Skeletal muscle cell (primary cell): ENCODE measurements at regions not wholly inside any gene's neighbourhood (a gene's known extent, or its start where the extent isn't known, plus 50 kb on each side); places are given as distances from the start of the nearest gene placed in this dataset.

ENCODE experiments used
- DNase-seq: peaks from one replicate; pipeline ENCODE4 v3.0.0-alpha.2; 2010; ENCODE audit warnings: low read depth
- H3K4me3 ChIP-seq: 2 replicates; pipeline ENCODE4 v1.5.1; 2011; ENCODE audit warnings: low read depth, mild to moderate bottlenecking, control low read depth, low read length, moderate library complexity

DNA sequence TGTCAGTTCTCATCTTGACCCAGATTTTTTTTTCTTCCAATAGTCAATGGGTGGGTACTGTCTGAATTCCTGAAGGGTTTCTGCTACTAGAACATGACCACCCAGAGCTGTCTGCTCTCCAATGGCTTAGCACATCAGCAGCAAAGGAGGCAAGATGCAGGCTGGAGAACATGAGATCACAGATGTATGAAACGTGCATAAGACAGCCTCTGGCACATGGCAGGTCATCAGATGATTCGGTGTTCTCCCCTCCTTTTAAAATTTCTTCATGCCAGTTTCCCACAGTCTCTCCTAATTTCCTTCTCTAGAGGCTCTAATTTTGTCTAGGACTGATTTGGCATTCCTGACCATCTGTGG lies 359.3 kb upstream of the TNP1 start:
- no peak overlapping the region for H3K4me3 ChIP-seq
- DNase-seq, result no peak

DNA sequence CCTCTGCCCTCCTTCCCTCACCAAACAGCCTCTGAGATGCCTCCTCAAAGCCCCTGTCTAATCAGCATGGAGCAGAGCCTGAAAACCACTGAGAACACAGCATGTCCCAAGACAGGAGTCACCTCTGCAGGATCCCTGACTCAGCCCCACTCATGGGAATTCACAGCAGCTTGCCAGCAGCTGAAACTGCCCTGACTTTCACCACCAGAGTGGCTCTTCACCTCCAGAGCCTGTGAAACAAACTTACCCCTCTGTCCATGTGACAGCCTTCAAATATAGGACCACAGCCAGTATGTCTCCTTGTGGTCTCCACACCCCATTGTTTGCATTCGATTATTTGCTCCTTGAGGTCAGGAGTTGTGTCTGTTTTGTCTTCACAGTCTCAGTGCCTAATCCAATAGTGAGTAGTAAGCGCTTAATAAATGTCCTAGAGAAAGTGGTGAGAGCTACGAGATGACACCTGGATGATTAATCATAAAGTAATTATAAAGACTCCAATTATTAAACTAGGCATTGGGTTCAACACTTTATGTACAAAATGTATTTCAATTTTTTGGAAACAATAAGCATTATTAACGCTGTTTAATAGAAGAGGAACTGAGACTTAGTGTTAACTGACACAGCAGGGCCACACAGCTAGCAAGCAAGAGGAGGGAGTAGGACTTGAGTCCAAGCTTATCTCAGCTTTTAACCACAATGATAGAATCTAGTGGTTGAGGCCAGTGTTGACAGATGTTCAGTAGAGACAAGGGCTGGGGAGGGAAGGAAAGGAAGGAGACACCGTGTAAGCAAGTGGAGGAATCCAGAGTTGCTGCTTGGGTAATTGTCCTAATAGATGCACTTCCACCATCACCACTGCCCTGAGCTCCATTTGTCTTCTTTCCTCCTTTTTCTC lies 358.7 kb upstream of the TNP1 start:
- no peak overlapping the region for H3K4me3 ChIP-seq

DNA sequence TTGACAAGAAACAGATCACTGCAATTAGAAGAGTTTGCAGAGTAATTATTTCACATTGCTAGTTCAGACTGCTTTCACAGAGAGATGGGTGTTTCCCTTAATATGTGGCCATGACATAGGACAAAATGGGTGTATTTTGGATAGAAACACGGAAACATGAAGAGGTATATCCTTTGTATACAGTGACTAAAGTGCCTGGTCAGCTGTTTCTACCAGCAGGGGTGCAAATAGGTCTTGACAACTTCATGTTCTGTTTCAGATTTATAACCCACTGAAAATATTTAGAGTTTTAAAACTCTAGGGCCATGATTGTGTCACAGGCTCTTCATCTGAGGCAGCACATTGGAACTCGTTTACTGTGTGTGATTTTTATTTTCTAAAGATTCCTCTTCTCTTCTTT lies 357.1 kb upstream of the TNP1 start:
- H3K4me3 ChIP-seq, result no peak overlapping the region
- DNase-seq, result no peak

More for the DNA sequence above, 358.7 kb upstream of the TNP1 start:
- DNase-seq, result no peak

DNA sequence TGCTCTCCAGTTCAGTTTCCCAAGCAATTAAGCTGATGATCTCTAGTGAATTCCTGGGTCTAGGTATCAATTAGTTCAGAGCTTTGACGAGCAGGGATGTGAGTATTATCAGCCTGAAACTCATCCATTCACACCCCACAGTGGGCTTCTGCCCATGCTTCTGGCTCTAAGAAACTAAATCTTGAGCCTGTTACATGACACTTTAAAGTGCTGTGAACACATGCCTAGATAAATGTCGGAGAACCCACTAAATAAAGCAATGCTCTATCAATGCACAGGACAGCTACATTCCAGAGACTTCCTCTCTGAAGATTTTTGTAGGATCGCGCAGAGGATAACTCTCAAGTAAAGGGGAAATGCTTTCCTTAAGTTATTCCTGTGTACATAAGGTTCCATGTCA lies 356.5 kb upstream of the TNP1 start:
- no peak overlapping the region for H3K4me3 ChIP-seq
- no peak for DNase-seq

DNA sequence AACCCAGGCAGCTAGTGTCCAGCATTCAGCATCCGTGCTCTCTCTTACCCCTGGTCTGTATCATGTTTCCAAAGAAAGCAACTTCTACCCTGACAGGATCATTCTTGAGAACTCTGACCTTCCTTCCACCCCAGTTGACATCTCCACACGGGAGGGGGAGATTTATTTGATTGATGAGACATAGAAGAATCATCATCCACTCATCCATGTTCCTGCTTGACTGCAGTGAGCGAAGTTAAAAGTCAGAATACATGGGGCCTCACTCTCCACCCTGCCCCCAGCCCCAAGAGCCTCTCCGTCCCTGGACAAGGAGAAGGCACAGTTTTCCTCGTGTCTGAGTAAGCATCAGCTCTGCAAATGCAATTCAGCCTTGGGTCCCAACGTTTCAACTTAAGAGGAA lies 356.0 kb upstream of the TNP1 start:
- no peak overlapping the region for H3K4me3 ChIP-seq
- DNase-seq, result no peak

DNA sequence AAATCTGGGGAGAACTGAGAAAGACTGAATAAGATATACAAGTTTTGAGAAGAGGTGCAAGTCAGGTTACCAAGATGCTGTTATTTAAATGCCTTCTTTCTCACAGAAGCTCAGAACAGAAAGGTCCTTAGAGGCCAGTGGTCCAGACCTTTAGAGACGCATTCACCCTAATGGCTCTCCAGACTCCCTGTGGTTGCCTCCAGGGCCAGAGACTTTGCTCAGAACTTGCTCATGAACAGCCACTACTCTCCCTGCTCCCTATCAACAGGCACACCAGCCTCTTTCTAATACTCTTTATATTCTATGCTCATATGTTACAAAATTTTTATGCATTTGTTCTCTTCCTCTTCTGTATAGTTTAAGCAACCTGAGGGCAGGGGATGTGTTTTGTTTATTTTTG lies 349.0 kb upstream of the TNP1 start:
- H3K4me3 ChIP-seq, result no peak overlapping the region
- no peak for DNase-seq

DNA sequence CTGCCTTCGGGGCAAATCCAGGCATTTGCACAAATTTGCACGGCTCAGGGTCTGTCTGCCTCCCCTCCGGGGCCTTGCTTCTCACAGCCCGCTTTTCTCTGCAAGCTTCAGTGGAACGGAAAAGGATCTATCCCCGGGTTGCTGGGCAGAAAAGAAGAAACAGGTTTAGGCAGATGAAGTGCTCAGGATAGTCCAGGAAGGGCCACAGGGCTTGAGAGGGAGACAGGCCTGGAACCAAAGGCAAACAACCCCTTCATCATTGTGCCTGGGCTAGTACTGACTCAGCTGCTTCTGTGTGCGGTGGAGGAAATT lies 347.8 kb upstream of the TNP1 start:
- H3K4me3 ChIP-seq, result no peak overlapping the region
- no peak for DNase-seq

DNA sequence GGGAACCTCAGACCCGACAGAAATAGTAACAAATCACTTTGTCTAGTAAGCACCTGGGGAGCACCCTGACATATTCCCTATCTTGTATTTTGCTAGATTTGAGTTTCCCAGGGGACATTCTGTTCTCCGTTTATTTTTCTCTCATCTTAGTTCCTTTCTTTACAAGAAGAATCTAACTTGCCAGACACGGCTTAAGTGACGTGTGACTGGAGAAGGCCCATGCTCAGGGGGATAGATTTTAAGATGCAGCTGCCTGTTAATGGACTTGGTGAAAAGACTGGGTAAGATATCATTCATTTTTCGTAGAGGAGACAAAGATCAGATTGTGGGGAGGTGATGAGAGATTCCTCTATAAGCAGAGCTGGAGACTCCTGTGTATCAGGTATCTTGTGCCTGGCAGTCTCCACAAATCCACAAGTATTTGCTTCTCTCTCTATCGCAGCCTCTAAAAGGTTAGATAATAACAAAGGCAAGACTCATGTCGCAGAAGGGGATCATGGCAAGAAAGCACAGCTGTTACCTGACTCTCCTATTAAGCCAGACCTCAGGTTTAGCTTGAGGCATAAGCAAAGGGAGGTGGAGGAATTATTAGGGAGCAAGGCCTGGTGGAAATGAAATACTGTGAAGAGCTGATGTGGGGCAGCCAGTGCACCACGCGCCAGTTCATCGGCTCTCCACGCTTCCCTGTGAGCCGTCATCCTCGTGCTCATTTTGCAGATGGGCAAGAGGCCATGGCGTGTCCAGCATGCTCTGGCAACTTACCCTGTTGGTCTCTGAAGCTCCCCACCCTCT lies 347.2 kb upstream of the TNP1 start:
- DNase-seq, result no peak
- H3K4me3 ChIP-seq, result no peak overlapping the region

DNA sequence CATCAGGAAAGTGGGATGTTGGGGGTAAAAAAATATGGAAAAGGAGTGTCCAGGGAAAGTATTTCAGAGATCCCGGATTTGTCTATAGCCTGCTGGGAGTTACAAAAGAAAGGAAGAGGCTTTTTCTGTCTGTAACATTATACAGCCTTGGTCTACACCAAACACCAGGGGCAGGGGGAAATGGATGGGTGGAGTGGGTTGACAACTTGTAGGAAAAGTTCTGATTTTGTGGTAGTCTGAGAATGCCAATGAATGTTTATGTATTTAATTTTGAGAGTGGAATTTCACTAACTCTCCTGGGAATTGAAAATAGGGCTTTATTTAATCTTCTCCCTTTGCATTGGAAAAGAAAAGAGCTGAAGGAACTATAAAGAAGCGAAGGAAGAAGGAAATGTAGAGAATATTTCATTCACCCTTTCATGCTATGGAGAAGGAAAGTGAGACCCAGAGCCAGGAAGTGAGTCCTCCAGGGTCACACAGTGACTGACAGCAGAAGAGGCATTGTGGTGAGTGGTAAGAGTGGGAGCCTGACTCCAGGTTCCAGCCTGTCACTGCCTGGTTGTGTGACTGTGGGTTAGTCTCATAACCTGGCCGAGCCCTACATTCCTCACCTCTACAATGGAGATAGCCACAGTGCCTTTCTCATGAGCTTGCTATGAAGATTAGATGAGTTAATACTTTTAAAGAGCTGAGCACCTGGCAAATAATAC lies 346.3 kb upstream of the TNP1 start:
- H3K4me3 ChIP-seq, result no peak overlapping the region
- no peak for DNase-seq

DNA sequence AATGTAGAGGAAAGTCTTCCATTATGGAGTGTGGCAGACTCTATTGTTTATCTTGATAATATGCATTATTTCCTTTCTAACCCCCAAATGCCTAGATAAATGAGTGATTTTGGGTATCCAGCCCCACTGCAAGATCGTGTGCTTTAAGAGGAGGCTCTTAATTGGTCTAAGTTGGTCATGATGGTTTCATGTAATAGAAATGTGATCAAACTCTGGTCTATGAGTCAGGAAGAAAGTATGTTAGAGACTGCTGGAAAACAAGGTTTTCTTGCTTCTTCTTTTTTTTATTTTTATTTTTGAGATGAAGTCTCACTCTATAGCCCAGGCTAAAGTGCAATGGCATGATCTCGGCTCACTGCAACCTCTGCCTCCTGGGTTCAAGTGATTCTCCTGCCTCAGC lies 344.5 kb upstream of the TNP1 start:
- no peak overlapping the region for H3K4me3 ChIP-seq
- DNase-seq, result no peak

DNA sequence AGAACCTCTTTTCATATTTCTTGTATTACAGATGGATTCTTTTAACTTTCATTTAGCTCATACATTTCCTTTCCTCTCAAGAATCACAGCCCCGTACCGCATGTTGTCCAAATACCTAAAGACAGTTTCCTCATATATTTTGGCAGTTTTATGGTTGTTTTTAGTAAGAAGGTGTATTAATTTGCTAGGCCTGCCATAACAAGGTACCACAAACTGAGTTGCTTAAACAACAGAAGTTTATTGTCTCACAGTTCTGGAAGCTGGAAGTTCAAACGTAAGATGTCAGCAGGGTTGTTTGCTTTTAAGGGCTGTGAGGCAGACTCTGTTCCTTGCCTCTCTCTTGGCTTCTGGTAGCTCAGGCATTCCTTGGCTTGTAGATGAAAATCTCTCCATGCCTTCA lies 343.2 kb upstream of the TNP1 start:
- DNase-seq, result no peak
- H3K4me3 ChIP-seq, result no peak overlapping the region

DNA sequence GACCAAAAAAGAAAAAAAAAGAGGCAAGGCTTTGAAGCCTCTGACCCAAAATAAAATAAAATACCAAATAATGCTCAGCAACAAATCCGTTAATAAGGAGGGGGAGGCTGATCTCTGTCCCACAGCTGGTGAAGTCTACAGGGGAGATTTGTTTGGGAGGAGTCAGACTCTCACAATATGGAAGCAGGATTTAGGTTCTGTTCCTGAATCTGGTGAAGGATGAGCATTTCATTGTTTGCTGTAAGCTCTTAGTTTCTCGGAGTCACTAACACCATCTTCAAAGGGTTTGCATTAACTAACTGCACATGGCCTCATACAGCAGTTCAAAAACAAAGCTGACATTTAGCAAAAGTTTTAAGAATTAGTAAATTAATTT lies 339.4 kb upstream of the TNP1 start:
- no peak overlapping the region for H3K4me3 ChIP-seq
- no peak for DNase-seq

DNA sequence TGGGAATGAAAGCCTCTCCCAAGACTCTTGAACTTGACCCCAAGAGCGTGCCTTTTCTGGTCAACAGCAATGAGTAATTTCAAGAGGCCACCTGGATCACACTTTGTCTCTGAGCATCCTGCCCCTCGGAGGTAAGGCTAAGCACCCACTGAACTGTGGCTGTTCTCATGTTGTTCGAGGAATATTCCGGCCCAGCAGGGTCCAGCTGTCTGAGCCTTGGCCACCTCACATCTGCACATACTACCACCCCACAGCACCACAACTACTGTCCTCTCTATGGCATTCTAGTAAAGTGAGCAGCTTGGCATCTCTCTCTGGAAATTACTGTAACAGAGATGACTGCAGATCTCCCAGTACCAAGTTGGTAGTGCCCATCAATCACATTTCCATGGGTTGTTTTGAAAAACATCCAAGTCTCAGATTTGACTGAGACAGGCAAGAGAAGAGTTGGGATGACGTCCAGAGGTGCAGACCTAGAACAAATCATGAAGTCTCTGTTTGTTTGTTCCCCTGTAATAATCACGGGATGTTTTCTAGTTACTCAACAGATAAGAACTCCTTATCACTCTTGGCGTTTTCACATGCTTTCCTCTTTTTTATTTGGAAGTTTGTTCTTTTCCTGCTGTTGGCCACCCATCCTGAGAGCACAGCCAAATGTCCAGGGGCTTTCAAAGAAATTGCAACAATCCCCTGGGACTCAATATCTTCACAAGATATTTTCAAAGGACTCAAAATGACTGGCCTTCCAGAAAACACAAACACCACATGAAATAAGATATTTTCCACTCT lies 336.0 kb upstream of the TNP1 start:
- no peak overlapping the region for H3K4me3 ChIP-seq
- DNase-seq, result no peak

DNA sequence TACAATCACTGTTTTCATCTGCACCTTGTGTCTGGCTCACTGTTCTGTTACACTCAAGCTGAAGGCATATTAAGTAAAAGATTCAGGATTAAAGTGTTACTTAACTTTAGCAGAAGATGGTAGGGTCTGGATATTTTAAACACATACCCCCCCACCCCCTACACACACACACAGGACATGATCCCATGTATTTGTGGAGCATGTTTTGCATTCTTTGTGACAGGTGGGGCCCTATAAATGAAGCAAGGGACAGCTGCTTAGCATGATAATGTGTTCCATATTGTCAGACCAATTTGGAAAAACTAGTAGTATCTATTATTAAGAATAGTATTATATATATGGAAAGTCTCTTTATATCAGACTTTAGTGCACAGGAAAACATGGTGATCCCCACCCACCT lies 335.2 kb upstream of the TNP1 start:
- H3K4me3 ChIP-seq, result no peak overlapping the region
- DNase-seq, result no peak

DNA sequence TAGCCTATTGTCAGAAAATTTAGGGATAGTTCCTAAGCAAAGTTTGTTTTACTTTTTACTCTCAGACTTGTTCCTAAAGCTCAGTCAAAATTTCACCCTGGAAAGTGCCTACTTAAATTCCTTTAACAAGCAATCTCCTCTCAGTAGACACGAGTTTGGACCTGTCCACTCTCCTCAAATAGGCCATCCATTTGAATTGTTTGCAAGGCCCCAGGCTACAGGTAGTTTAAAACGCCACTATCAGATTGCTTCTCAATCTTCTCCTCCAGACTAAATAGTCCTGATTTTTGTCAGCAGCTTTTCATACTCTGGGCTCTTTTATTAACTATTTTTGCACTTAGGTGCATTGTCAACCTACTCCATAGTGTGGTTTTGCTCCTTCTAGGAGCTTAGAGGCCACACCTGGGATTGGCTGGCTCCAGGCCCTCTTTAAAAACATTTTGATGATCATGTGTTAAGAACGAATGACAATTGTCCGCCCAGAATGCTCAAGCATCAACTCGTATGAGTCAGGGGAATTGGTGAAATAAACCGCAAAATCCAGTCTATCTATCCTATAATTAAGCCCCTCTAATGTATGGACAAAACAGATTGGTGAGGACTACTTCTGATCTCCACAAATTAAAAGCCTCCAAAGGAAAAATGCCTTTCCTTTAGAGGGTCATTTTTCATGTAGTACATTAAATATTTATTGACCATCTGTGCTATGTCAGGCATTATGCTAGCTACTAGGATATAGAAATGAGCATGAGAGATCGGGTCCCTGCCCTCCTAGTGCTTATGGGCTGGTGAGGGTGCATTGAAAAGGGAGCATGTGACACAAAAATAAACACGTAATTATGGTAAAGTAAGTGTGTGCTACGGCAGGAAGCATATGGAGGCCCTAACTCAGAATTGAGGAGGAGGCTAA lies 333.8 kb upstream of the TNP1 start:
- no peak overlapping the region for H3K4me3 ChIP-seq
- no peak for DNase-seq

DNA sequence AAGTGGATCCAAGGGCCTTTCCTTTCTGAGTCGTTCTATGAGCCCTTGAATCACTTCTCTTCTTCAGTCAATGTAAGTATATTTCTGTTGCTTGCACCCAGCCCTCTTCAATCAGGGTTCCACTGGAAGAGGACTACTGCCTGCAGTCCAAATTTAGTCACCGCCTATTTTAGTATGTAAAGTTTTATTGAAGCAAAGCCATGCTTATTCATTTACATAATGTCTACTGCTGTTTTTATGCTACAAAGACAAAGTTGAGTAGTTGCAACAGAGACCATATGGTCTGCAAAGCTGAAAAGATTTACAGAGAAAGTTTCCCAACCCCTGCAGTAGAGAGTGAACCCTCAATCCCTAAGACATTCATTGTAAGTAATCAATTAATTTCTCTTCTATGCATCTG lies 332.5 kb upstream of the TNP1 start:
- no peak for DNase-seq
- H3K4me3 ChIP-seq, result no peak overlapping the region

DNA sequence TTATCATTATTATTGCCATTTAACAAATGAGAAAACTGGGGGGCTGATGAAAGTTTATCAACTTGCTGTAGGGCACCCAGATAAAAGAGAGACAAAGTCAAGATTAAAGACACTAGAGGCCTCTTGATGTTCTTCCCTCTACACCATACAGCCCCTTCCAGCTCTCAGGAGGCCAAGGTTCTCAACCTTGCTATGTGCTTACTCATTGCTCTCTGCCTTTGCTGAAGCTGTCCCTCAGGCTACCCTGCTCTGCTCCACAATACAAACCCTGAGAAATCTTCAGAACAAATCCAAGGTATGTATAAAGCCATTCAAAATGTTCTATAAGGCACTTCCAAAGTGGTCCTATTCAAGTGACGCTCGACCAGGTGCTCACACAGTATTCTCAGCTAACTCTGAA lies 329.9 kb upstream of the TNP1 start:
- no peak overlapping the region for H3K4me3 ChIP-seq
- no peak for DNase-seq

DNA sequence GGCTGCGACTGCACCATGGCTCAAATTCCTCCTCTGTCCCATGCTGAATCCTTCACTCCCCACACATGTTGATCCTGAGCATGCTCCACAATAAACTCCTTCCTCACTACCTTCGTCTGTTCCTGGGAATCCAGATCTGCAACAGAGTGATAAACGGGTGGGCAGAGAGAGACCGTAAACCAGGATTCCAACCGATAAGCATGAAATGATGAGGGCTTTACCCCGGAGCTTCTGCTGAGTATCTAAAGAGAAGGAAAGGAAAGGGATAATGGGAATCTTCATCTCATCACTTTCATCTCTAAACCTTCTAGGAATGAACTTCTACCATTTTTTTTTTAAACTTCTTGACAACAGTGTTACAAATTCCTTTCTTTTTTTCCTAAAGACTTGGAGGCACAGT lies 329.3 kb upstream of the TNP1 start:
- H3K4me3 ChIP-seq, result no peak overlapping the region
- no peak for DNase-seq

DNA sequence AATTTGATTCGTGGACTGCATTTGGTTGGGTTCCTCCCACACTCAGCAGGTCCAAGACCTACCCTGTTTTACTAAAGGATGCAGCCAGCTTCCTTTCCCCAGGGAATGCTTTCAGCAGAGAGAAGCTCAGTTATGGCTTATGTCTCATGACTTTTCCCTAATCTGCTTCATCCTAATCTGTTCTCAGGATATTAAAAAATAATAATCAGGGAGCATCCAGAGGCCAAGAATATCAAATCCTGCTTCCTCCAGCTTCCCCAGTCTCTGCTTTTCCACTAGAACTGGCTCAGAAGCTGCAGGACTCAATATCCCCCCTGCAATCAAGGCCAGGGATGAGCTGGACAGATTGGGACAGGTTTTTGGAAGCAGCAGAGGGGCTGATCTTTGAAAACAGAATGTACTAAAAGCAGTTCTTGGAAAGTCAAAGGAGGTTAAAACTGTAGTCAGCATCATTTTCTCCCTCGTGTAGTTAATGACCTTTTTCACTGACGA lies 326.9 kb upstream of the TNP1 start:
- no peak overlapping the region for H3K4me3 ChIP-seq
- DNase-seq, result no peak
